ENCODE measurements at regions not wholly inside any gene's neighbourhood (a gene's known extent, or its start where the extent isn't known, plus 50 kb on each side); places are given as distances from the start of the nearest gene placed in this dataset.

- TF ChIP-seq, protein P1, sequence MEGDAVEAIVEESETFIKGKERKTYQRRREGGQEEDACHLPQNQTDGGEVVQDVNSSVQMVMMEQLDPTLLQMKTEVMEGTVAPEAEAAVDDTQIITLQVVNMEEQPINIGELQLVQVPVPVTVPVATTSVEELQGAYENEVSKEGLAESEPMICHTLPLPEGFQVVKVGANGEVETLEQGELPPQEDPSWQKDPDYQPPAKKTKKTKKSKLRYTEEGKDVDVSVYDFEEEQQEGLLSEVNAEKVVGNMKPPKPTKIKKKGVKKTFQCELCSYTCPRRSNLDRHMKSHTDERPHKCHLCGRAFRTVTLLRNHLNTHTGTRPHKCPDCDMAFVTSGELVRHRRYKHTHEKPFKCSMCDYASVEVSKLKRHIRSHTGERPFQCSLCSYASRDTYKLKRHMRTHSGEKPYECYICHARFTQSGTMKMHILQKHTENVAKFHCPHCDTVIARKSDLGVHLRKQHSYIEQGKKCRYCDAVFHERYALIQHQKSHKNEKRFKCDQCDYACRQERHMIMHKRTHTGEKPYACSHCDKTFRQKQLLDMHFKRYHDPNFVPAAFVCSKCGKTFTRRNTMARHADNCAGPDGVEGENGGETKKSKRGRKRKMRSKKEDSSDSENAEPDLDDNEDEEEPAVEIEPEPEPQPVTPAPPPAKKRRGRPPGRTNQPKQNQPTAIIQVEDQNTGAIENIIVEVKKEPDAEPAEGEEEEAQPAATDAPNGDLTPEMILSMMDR (IDR thresholded peaks at IDR 0.05; ENCODE audit: poor library complexity), result no peak
- TF ChIP-seq EZH2 (IDR thresholded peaks at IDR 0.05; ENCODE audit: borderline replicate concordance) (no peak), EZH2phosphoT487 (IDR thresholded peaks at IDR 0.05; ENCODE audit: low read depth, severe bottlenecking, unreplicated experiment) (no peak)
Measured at GRCh38 chr12:13523536-13524307, 327.2 kb downstream of the EMP1 start.
